ENCODE measurements at regions not wholly inside any gene's neighbourhood (a gene's known extent, or its start where the extent isn't known, plus 50 kb on each side); places are given as distances from the start of the nearest gene placed in this dataset.

DNA sequence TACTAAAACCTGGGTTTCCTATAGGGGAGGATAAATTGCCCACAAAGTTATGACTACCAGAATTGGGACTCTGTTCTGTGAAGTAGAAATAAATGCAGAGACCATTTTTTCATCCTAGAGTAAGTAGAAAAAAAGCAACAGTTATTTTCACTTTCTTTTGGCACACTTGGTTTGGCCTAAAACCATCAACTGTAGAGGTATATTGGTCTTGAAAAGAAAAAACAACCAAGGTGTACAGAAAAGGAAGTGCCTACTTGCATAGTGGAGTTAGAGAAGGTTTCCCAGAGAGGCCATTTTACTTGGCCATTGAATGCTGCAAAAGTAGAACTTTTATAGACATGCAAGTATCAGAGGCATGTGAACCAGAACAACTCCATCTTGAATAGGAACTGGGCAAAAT is 89.4 kb upstream of the TACR1 start:
- Mint-ChIP-seq H3K27ac (no peak overlapping the region), H3K27me3 (no peaks in the 10 kb centered on the region), H3K4me3 (no peak overlapping the region), H3K9me3 (peaks cover 0 to 22% of the 10 kb centered on the region in 2 donors), H3K4me1 (peaks cover 6% of the 10 kb centered on the region)
- ATAC-seq: no peak
- DNase-seq: no peak

DNA sequence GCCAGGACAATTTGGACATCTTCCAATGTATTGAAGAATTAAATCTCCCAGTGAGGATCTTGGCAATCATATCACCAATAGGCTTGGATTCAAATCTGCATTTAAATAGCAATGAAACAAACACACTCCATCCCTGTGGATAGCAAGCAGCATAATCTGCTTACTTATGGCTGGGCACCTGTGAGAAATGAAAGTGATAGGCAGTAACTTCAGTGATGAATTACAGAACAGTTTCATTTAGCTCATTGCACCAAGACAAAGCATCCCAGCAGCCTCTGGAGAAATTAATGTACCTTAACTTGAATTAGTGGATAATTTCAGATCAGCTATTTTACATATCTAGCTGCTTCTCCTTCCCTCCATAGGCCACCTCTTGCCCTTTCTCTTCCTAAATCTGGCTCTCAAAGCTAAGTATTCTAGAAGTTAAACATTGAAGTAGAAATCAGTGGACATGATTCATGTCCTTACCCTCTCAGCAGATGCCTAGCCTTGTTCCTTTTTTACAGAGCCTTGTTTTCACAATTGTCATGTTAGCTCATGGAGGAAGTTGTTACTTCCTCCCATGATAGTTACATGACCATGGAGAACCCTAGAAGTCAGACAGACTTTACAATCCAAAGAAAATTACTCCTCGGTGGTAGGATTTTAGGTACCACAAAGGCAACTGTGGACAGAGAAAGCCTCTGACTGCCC is 88.5 kb upstream of the TACR1 start:
- no peak for ATAC-seq
- peaks cover 6% of the 10 kb centered on the region for H3K4me1 Mint-ChIP-seq
- H3K9me3 Mint-ChIP-seq: peaks cover 0 to 22% of the 10 kb centered on the region in 2 donors
- no peak overlapping the region for H3K27ac Mint-ChIP-seq
- H3K4me3 Mint-ChIP-seq: no peak overlapping the region
- DNase-seq: no peak
- H3K27me3 Mint-ChIP-seq: no peaks in the 10 kb centered on the region

GRCh38 chr2:75284345-75284744 is 85.0 kb upstream of the TACR1 start:
- H3K4me1 Mint-ChIP-seq: peaks cover 6% of the 10 kb centered on the region
- peak overlapping the region in 1 of 2 donors; percentile 48 for H3K27ac Mint-ChIP-seq
- H3K9me3 Mint-ChIP-seq: peaks cover 6 to 21% of the 10 kb centered on the region in 2 donors
- no peak overlapping the region for H3K4me3 Mint-ChIP-seq
- peak; percentile 40 for ATAC-seq
- H3K27me3 Mint-ChIP-seq: no peaks in the 10 kb centered on the region
- DNase-seq: no peak

- no peak for ATAC-seq
- peaks cover 26 to 47% of the 10 kb centered on the region in 2 donors for H3K9me3 Mint-ChIP-seq
- H3K4me3 Mint-ChIP-seq: no peak overlapping the region
- no peaks in the 10 kb centered on the region for H3K27me3 Mint-ChIP-seq
- no peak overlapping the region for H3K27ac Mint-ChIP-seq
- H3K4me1 Mint-ChIP-seq: no peaks in the 10 kb centered on the region
- no peak for DNase-seq
These were observed 79.6 kb upstream of the TACR1 start for GRCh38 chr2:75278821-75279379.

- H3K4me1 Mint-ChIP-seq: no peaks in the 10 kb centered on the region
- no peak overlapping the region for H3K4me3 Mint-ChIP-seq
- DNase-seq: no peak
- no peaks in the 10 kb centered on the region for H3K27me3 Mint-ChIP-seq
- H3K27ac Mint-ChIP-seq: no peak overlapping the region
- peaks cover 28 to 45% of the 10 kb centered on the region in 2 donors for H3K9me3 Mint-ChIP-seq
- no peak for ATAC-seq
These were observed 79.0 kb upstream of the TACR1 start for GRCh38 chr2:75278314-75278713.

DNA sequence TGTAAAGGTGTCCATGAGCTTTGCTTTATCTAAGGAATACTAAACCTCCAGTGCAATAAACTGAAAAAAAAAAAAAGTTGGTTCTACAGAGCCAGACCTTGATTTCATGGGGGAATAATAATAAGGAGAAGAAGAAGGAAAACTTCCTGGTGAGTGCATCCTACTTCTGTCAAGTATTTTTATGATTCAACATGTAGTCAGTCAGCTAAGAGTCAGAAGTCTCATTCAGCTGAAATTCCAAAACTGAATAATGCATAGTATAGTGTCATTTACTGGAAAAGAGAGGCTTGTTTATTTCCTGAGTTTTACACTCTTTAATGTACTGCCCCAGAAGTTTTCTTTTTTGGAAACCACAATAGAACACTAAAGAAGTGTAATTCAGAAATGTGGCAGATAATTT is 77.8 kb upstream of the TACR1 start:
- no peak overlapping the region for H3K27ac Mint-ChIP-seq
- DNase-seq (no peak), ATAC-seq (no peak)
- no peak overlapping the region for H3K4me3 Mint-ChIP-seq
- H3K9me3 Mint-ChIP-seq: peaks cover 40 to 56% of the 10 kb centered on the region in 2 donors
- H3K27me3 Mint-ChIP-seq: no peaks in the 10 kb centered on the region
- H3K4me1 Mint-ChIP-seq: no peaks in the 10 kb centered on the region

- Mint-ChIP-seq H3K27me3 (no peaks in the 10 kb centered on the region), H3K4me3 (no peak overlapping the region), H3K4me1 (no peaks in the 10 kb centered on the region), H3K27ac (no peak overlapping the region), H3K9me3 (peaks cover 37 to 56% of the 10 kb centered on the region in 2 donors)
- DNase-seq (no peak), ATAC-seq (no peak)
These were observed 77.0 kb upstream of the TACR1 start for GRCh38 chr2:75276093-75277029.

GRCh38 chr2:75274936-75275335 is 75.6 kb upstream of the TACR1 start:
- Mint-ChIP-seq H3K27ac (no peak overlapping the region), H3K27me3 (no peaks in the 10 kb centered on the region), H3K4me1 (no peaks in the 10 kb centered on the region), H3K4me3 (no peak overlapping the region), H3K9me3 (peaks cover 51 to 68% of the 10 kb centered on the region in 2 donors)
- no peak for ATAC-seq
- DNase-seq: no peak

GRCh38 chr2:75268112-75268511 is 68.8 kb upstream of the TACR1 start:
- no peaks in the 10 kb centered on the region for H3K27me3 Mint-ChIP-seq
- no peaks in the 10 kb centered on the region for H3K4me1 Mint-ChIP-seq
- H3K4me3 Mint-ChIP-seq: no peak overlapping the region
- no peak for DNase-seq
- H3K9me3 Mint-ChIP-seq: peaks cover 59 to 67% of the 10 kb centered on the region in 2 donors
- H3K27ac Mint-ChIP-seq: no peak overlapping the region
- no peak for ATAC-seq

DNA sequence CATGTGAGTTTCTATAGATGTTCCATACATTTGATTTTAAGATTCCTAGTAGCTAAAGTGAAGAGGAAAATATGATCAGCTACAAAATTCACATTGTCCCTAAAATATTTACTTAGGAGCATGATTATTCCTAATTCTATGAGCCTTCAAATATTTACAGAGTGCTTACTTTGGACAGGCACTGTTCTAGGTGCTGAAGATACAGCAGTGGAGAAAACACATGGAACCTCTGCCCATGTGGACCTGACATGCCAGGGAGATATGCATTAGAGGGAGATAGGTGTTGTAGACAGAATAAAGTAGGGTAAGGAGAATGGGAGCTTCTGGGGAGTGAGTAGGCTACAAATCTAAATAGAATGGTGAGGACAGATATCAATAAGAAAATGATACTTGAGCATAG is 62.6 kb upstream of the TACR1 start:
- H3K27ac Mint-ChIP-seq: no peak overlapping the region
- ATAC-seq: no peak
- H3K4me3 Mint-ChIP-seq: no peak overlapping the region
- H3K4me1 Mint-ChIP-seq: no peaks in the 10 kb centered on the region
- no peak for DNase-seq
- H3K27me3 Mint-ChIP-seq: no peaks in the 10 kb centered on the region
- peaks cover 57 to 59% of the 10 kb centered on the region in 2 donors for H3K9me3 Mint-ChIP-seq

DNA sequence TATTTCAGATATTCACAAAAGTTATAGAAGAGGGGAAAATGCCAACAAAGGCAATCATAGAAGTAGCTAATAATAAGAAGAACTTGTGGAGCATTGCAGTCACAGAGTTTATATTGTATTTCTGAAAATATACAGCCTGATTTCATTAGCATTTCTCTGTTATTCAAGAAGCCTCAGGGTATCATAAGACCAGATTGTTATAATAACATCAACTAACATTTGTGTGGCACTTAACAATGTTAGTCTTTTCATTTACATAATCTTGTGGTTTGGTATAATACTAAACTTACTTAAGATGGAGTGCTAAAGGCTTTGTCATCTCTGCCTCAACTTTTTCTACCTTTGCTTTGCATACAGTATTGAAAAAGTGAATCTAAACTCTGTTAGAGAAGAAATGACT is 61.6 kb upstream of the TACR1 start:
- Mint-ChIP-seq H3K4me1 (no peaks in the 10 kb centered on the region), H3K9me3 (peaks cover 52 to 62% of the 10 kb centered on the region in 2 donors), H3K27ac (no peak overlapping the region), H3K4me3 (no peak overlapping the region), H3K27me3 (no peaks in the 10 kb centered on the region)
- no peak for ATAC-seq
- no peak for DNase-seq

- H3K4me3 Mint-ChIP-seq: no peak overlapping the region
- H3K27me3 Mint-ChIP-seq: no peaks in the 10 kb centered on the region
- no peak overlapping the region for H3K27ac Mint-ChIP-seq
- no peaks in the 10 kb centered on the region for H3K4me1 Mint-ChIP-seq
- DNase-seq (no peak), ATAC-seq (no peak)
- peaks cover 46 to 56% of the 10 kb centered on the region in 2 donors for H3K9me3 Mint-ChIP-seq
These were observed 59.3 kb upstream of the TACR1 start for GRCh38 chr2:75258620-75259019.

DNA sequence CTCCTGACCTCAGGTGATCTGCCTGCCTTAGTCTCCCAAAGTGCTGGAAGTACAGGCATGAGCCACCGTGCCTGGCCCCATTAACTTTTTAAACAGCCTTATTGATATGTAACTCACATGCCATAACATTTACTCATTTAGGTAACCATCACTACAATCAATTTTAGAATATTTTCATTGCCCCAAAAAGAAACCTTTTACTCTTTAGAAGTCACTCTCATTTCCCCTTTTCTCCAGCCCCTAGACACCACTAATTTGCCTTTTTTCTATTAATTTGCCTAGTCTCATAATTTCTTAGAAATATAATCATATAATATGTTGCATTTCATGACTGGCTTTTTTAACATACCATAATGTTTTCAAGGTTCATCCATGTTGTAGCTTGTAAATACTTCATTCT is 57.2 kb upstream of the TACR1 start:
- DNase-seq (no peak), ATAC-seq (no peak)
- Mint-ChIP-seq H3K9me3 (peaks cover 44 to 55% of the 10 kb centered on the region in 2 donors), H3K27me3 (no peaks in the 10 kb centered on the region), H3K4me3 (no peak overlapping the region), H3K27ac (peak overlapping the region in 1 of 2 donors; percentile 42), H3K4me1 (no peaks in the 10 kb centered on the region)

GRCh38 chr2:75253526-75253925 is 54.2 kb upstream of the TACR1 start:
- Mint-ChIP-seq H3K4me3 (no peak overlapping the region), H3K27ac (no peak overlapping the region), H3K27me3 (no peaks in the 10 kb centered on the region), H3K9me3 (peaks cover 47 to 53% of the 10 kb centered on the region in 2 donors), H3K4me1 (no peaks in the 10 kb centered on the region)
- ATAC-seq (no peak), DNase-seq (no peak)

DNA sequence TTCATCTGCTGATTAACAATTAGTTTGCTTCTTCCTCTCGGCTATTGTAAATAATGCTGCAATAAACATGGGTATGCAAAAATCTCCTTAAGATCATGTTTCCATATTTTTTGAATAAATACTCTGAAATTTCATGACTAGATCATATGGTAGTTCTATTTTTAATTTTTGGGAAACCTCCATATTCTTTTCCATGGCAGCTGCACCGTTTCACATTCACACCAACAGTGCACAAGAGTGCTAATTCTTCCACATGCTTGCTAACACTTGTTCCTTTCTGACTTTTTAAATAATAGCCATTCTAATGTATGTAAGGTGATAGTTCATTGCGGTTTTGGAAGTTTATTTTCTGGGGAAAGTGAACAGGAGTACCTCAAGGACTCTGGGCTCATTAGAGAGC is 52.6 kb upstream of the TACR1 start:
- Mint-ChIP-seq H3K9me3 (peaks cover 45 to 46% of the 10 kb centered on the region in 2 donors), H3K4me3 (no peak overlapping the region), H3K27ac (no peak overlapping the region), H3K27me3 (no peaks in the 10 kb centered on the region), H3K4me1 (no peaks in the 10 kb centered on the region)
- no peak for ATAC-seq
- DNase-seq: no peak

All from stimulated activated naive CD8-positive, alpha-beta T cell treated with anti-CD3 and anti-CD28 coated beads, Interleukin-15, amount 100 ng/mL, for 72 hours (primary cell).